ENCODE measurements at regions not wholly inside any gene's neighbourhood (a gene's known extent, or its start where the extent isn't known, plus 50 kb on each side); places are given as distances from the start of the nearest gene placed in this dataset.
A peak's percentile ranks its signal among the peaks of the same experiment; 100 is the strongest.

DNA sequence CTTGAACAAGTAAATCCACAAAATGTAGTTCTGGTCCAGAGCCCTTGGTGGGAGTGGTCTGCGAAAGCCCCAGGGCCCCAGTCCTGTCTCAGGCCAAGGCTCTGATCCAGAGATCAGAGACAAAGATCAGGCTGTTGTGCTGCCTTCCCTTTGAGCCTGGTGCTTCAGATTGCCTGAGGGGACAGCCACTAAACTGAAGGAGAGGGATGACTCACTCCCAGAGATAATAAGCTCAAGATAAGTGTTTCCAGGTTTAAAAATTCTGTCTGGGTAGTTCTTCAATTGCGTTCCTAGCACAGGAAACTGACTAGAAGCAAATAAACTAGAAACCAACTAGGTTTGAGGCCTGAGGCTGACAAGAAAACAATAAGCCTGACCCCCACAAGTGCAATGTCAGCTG lies 190.2 kb downstream of the RAMP3 start:
- no peak for DNase-seq (ENCODE audit: low spot score)

DNA sequence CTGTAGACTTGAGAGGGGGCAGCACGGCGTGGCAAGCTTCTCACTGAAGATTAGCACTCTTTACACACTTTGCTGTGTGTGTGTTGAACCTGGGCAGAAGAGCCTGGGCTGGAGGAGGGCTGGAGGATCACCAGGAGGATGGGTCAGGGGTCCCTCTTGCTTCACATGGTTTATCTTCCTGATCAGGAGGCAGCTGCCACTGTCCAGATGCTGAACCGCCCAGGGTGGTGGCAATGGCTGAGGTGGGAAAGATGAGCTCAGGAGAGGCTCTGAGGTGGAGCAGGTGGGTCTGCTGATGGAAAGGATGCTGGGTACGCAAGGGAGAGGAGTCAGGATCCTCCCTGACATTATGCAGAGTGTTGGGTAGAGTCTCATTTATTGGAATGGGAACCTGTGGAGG lies 191.5 kb downstream of the RAMP3 start:
- Mint-ChIP-seq H3K36me3 (ENCODE audit: low read depth) (no peaks in the 10 kb centered on the region), H3K4me3 (ENCODE audit: unreplicated experiment) (no peak overlapping the region), H3K9me3 (ENCODE audit: low read depth) (no peaks in the 10 kb centered on the region), H3K4me1 (ENCODE audit: low read depth) (no peaks in the 10 kb centered on the region), H3K27me3 (ENCODE audit: low read depth) (peaks cover 9% of the 10 kb centered on the region), H3K27ac (ENCODE audit: unreplicated experiment) (no peak overlapping the region)
- TF ChIP-seq, protein P1, sequence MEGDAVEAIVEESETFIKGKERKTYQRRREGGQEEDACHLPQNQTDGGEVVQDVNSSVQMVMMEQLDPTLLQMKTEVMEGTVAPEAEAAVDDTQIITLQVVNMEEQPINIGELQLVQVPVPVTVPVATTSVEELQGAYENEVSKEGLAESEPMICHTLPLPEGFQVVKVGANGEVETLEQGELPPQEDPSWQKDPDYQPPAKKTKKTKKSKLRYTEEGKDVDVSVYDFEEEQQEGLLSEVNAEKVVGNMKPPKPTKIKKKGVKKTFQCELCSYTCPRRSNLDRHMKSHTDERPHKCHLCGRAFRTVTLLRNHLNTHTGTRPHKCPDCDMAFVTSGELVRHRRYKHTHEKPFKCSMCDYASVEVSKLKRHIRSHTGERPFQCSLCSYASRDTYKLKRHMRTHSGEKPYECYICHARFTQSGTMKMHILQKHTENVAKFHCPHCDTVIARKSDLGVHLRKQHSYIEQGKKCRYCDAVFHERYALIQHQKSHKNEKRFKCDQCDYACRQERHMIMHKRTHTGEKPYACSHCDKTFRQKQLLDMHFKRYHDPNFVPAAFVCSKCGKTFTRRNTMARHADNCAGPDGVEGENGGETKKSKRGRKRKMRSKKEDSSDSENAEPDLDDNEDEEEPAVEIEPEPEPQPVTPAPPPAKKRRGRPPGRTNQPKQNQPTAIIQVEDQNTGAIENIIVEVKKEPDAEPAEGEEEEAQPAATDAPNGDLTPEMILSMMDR (IDR thresholded peaks at IDR 0.05) = no peak
- peak; percentile 62 for DNase-seq (ENCODE audit: low spot score)

More for the DNA sequence above, 190.2 kb downstream of the RAMP3 start:
- TF ChIP-seq, protein P1 (IDR thresholded peaks at IDR 0.05) = no peak
- Mint-ChIP-seq H3K4me3 (ENCODE audit: unreplicated experiment) (no peak overlapping the region), H3K4me1 (ENCODE audit: low read depth) (no peaks in the 10 kb centered on the region), H3K27me3 (ENCODE audit: low read depth) (peaks cover 13% of the 10 kb centered on the region), H3K9me3 (ENCODE audit: low read depth) (no peaks in the 10 kb centered on the region), H3K36me3 (ENCODE audit: low read depth) (no peaks in the 10 kb centered on the region), H3K27ac (ENCODE audit: unreplicated experiment) (no peak overlapping the region)

DNA sequence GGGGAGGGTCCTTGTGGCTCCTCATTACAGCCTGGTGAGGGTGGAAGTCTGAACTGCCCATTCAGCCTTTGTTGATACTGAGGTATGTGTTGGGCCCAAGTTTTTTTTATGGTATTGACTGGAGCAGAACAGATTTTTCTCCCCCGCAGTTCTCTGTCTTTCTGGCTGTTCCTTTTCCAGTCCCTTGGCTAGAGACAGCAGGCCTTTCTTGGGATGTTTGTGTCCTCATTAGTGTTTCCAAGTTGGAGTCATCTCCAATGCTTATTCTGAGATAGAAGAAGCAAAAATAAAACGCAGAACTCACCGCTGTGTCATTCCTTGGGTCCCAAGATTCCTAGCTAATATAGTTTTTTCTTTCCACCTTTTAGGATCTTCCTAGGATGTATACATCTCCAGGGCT lies 193.3 kb downstream of the RAMP3 start:
- no peaks in the 10 kb centered on the region for H3K36me3 Mint-ChIP-seq (ENCODE audit: low read depth)
- TF ChIP-seq, protein P1 (IDR thresholded peaks at IDR 0.05) = no peak
- H3K4me3 Mint-ChIP-seq (ENCODE audit: unreplicated experiment) = no peak overlapping the region
- no peaks in the 10 kb centered on the region for H3K4me1 Mint-ChIP-seq (ENCODE audit: low read depth)
- H3K27ac Mint-ChIP-seq (ENCODE audit: unreplicated experiment) = no peak overlapping the region
- H3K9me3 Mint-ChIP-seq (ENCODE audit: low read depth) = no peaks in the 10 kb centered on the region
- DNase-seq (ENCODE audit: low spot score) = no peak
- H3K27me3 Mint-ChIP-seq (ENCODE audit: low read depth) = peaks cover 6% of the 10 kb centered on the region

GRCh38 chr7:45358287-45358686 lies 200.7 kb downstream of the RAMP3 start:
- Mint-ChIP-seq H3K36me3 (ENCODE audit: low read depth) (no peaks in the 10 kb centered on the region), H3K27me3 (ENCODE audit: low read depth) (peaks cover 18% of the 10 kb centered on the region), H3K27ac (ENCODE audit: unreplicated experiment) (no peak overlapping the region), H3K4me3 (ENCODE audit: unreplicated experiment) (no peak overlapping the region), H3K4me1 (ENCODE audit: low read depth) (no peaks in the 10 kb centered on the region), H3K9me3 (ENCODE audit: low read depth) (peaks cover 10% of the 10 kb centered on the region)
- TF ChIP-seq, protein P1 (IDR thresholded peaks at IDR 0.05) = no peak
- DNase-seq (ENCODE audit: low spot score) = no peak

GRCh38 chr7:45359250-45359649 lies 201.7 kb downstream of the RAMP3 start:
- H3K27me3 Mint-ChIP-seq (ENCODE audit: low read depth) = peaks cover 16% of the 10 kb centered on the region
- no peak for DNase-seq (ENCODE audit: low spot score)
- H3K4me3 Mint-ChIP-seq (ENCODE audit: unreplicated experiment) = no peak overlapping the region
- no peak overlapping the region for H3K27ac Mint-ChIP-seq (ENCODE audit: unreplicated experiment)
- H3K4me1 Mint-ChIP-seq (ENCODE audit: low read depth) = no peaks in the 10 kb centered on the region
- H3K36me3 Mint-ChIP-seq (ENCODE audit: low read depth) = no peaks in the 10 kb centered on the region
- TF ChIP-seq, protein P1 (IDR thresholded peaks at IDR 0.05) = no peak
- H3K9me3 Mint-ChIP-seq (ENCODE audit: low read depth) = peaks cover 10% of the 10 kb centered on the region

All from chondrocyte (in vitro differentiated cells).